Neutrophil (primary cell): ENCODE measurements at regions not wholly inside any gene's neighbourhood (a gene's known extent, or its start where the extent isn't known, plus 50 kb on each side); places are given as distances from the start of the nearest gene placed in this dataset.

Experiments
- H3K27ac ChIP-seq: fragments of 200-600 bp; sonication (generic); 2 replicates; pipeline ENCODE4 v1.5.1; 2016; ENCODE audit warnings: mild to moderate bottlenecking, moderate library complexity
- H3K27me3 ChIP-seq: fragments of 200-600 bp; sonication (generic); 2 replicates; pipeline ENCODE4 v1.6.0; 2016; ENCODE audit warnings: mild to moderate bottlenecking
- H3K36me3 ChIP-seq: fragments of 200-600 bp; sonication (generic); 2 replicates; pipeline ENCODE4 v1.5.1; 2017
- H3K4me1 ChIP-seq, 2 experiments: fragments of 200-600 bp in 1 of 2; sonication (generic) in 1 of 2; 1 replicate in 1 of 2; 2 replicates in 1 of 2; pipeline versions ENCODE4 v1.5.1 to v1.6.1; 2013 to 2016; ENCODE audit warnings: low read depth in 1 of 2, low read length in 1 of 2, mild to moderate bottlenecking in 1 of 2, moderate library complexity in 1 of 2; ENCODE audit not compliant: control insufficient read depth in 1 of 2, insufficient read depth in 1 of 2
- H3K4me3 ChIP-seq, 2 experiments: fragments of 200-600 bp in 1 of 2; sonication (generic) in 1 of 2; 1 replicate in 1 of 2; 2 replicates in 1 of 2; pipeline ENCODE4 v1.5.1; 2013 to 2016; ENCODE audit warnings: low read depth in 1 of 2, low read length in 1 of 2, mild to moderate bottlenecking in 1 of 2, moderate library complexity in 1 of 2
- H3K9me3 ChIP-seq: fragments of 200-600 bp; sonication (generic); 2 replicates; pipeline ENCODE4 v1.5.1; 2016
- CTCF ChIP-seq: fragments of 200-600 bp; sonication (generic); IDR thresholded peaks from 2 replicates; pipeline ENCODE4 v1.5.1; 2016; ENCODE audit warnings: antibody characterized with exemption

GRCh38 chr12:77751939-77752338 lies 78.8 kb upstream of the NAV3 start:
- Histone ChIP-seq H3K36me3 (no peaks in the 10 kb centered on the region), H3K27me3 (no peaks in the 10 kb centered on the region), H3K4me3 (no peak overlapping the region), H3K9me3 (no peaks in the 10 kb centered on the region), H3K4me1 (no peaks in the 10 kb centered on the region), H3K27ac (no peak overlapping the region)
- no peak for TF ChIP-seq CTCF

- Histone ChIP-seq H3K9me3 (no peaks in the 10 kb centered on the region), H3K36me3 (no peaks in the 10 kb centered on the region), H3K4me3 (no peak overlapping the region), H3K27me3 (no peaks in the 10 kb centered on the region), H3K4me1 (no peaks in the 10 kb centered on the region), H3K27ac (no peak overlapping the region)
- TF ChIP-seq CTCF = no peak
Measured at GRCh38 chr12:77746096-77746495, 84.6 kb upstream of the NAV3 start.

- Histone ChIP-seq H3K9me3 (no peaks in the 10 kb centered on the region), H3K4me1 (no peaks in the 10 kb centered on the region), H3K36me3 (no peaks in the 10 kb centered on the region), H3K4me3 (no peak overlapping the region), H3K27ac (no peak overlapping the region), H3K27me3 (no peaks in the 10 kb centered on the region)
- no peak for TF ChIP-seq CTCF
Measured at GRCh38 chr12:77745624-77746023, 85.1 kb upstream of the NAV3 start.

GRCh38 chr12:77742631-77743030 lies 88.1 kb upstream of the NAV3 start:
- H3K9me3 ChIP-seq = no peaks in the 10 kb centered on the region
- TF ChIP-seq CTCF = no peak
- H3K4me3 ChIP-seq = no peak overlapping the region
- H3K27ac ChIP-seq = no peak overlapping the region
- no peaks in the 10 kb centered on the region for H3K4me1 ChIP-seq
- no peaks in the 10 kb centered on the region for H3K36me3 ChIP-seq
- no peaks in the 10 kb centered on the region for H3K27me3 ChIP-seq

GRCh38 chr12:77741974-77742517 lies 88.6 kb upstream of the NAV3 start:
- Histone ChIP-seq H3K36me3 (no peaks in the 10 kb centered on the region), H3K4me3 (no peak overlapping the region), H3K27ac (no peak overlapping the region), H3K4me1 (no peaks in the 10 kb centered on the region), H3K9me3 (no peaks in the 10 kb centered on the region), H3K27me3 (no peaks in the 10 kb centered on the region)
- TF ChIP-seq CTCF = no peak
